ENCODE measurements at regions not wholly inside any gene's neighbourhood (a gene's known extent, or its start where the extent isn't known, plus 50 kb on each side); places are given as distances from the start of the nearest gene placed in this dataset.

GRCh38 chr13:21957833-21958232, 287.0 kb downstream of the FGF9 start:
- intact Hi-C loops (cut with micrococcal nuclease), result no loop called here

- intact Hi-C loops (cut with micrococcal nuclease), result no loop called here
Measured at GRCh38 chr13:21960108-21960507, 289.2 kb downstream of the FGF9 start.

- intact Hi-C loops (cut with micrococcal nuclease), result no loop called here
Measured at GRCh38 chr13:21964686-21965085, 293.8 kb downstream of the FGF9 start.

GRCh38 chr13:21965095-21965494, 294.2 kb downstream of the FGF9 start:
- intact Hi-C loops (cut with micrococcal nuclease), result no loop called here

- intact Hi-C loops (cut with micrococcal nuclease), result no loop called here
Measured at GRCh38 chr13:21966014-21966413, 295.1 kb downstream of the FGF9 start.

GRCh38 chr13:21967871-21968270, 297.0 kb downstream of the FGF9 start:
- intact Hi-C loops (cut with micrococcal nuclease), result no loop called here

DNA sequence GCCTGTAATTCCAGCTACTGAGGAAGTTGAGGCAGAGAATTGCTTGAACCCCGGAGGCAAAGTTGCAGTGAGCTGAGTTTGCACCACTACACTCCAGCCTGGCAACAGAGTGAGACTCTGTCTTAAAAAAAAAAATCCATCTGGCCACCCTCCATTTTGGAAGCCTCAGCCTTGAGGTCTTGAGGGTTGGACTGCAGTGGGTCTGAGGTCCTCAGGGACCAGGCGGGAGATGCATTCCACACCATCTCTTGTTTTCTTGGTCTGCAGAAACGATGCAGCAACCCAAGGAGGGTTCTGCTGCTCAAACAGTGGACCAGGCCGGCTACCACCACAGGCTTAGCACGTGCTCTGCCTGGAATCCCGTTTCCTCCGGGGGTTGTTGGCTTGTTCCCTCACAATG, 299.3 kb downstream of the FGF9 start:
- intact Hi-C loops (cut with micrococcal nuclease), result no loop called here

GRCh38 chr13:21970918-21971317, 300.0 kb downstream of the FGF9 start:
- intact Hi-C loops (cut with micrococcal nuclease), result no loop called here

GRCh38 chr13:21971662-21972621, 301.1 kb downstream of the FGF9 start:
- intact Hi-C loops (cut with micrococcal nuclease), result no loop called here

DNA sequence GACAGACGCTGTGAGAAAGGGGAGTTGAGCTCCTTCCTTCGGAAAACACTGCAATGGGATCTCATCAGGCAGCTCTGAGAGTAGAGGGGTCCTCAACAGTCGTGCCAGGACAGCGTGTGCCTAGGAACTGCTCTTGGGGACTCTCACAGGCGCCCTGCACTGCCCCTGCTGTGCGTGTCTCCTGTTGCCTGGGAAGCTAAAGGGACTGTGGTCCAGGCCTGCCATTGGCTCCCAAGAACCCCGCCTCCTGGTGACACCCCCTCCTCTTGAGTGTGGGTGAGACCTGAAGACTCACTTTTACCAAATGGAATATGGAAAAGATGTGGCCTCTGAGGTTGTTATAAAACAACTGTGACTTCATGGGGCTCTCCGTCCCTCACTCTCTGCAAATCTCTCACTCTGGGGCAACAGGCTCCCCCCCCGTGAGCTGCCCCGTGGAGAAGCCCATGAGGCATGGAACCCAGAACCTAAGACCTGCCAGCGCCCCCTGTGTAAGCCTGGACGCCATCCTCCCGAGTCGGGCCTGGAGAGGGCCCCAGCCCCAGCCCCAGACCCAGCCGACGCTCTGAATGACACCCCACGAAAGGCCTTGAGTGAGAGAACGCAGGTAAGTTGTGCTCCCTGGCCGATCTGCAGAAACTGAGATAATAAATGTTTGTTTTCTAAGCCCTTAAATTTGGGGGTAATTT, 302.7 kb downstream of the FGF9 start:
- intact Hi-C loops (cut with micrococcal nuclease), result no loop called here

- intact Hi-C loops (cut with micrococcal nuclease), result no loop called here
Measured at GRCh38 chr13:21974741-21975140, 303.9 kb downstream of the FGF9 start.

- intact Hi-C loops (cut with micrococcal nuclease), result no loop called here
Measured at GRCh38 chr13:21976159-21976558, 305.3 kb downstream of the FGF9 start.

- intact Hi-C loops (cut with micrococcal nuclease), result no loop called here
Measured at GRCh38 chr13:21979161-21979806, 308.4 kb downstream of the FGF9 start.

GRCh38 chr13:21980049-21980448, 309.2 kb downstream of the FGF9 start:
- intact Hi-C loops (cut with micrococcal nuclease), result no loop called here

DNA sequence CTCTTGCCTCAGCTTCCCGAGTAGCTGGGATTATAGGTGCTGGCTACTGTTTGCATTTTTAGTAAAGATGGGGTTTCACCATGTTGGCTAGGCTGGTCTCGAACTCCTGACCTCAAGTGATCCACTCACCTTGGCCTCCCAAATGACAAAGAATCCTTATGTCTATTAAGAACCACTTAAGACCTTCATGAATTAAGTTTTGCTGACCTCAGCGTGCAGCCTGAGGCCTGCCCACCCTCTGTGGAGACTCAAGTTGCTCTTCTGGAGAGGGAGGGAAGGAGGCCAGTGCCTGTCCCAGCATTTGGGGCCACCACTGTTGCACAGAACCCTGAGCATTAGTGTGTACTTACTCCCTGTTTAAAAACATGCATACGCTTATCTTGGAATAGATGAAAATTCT, 313.3 kb downstream of the FGF9 start:
- intact Hi-C loops (cut with micrococcal nuclease), result no loop called here

- intact Hi-C loops (cut with micrococcal nuclease), result no loop called here
Measured at GRCh38 chr13:21986602-21987001, 315.7 kb downstream of the FGF9 start.

- intact Hi-C loops (cut with micrococcal nuclease), result no loop called here
Measured at GRCh38 chr13:21987793-21988192, 316.9 kb downstream of the FGF9 start.

- intact Hi-C loops (cut with micrococcal nuclease), result no loop called here
Measured at GRCh38 chr13:21988624-21989023, 317.8 kb downstream of the FGF9 start.

- intact Hi-C loops (cut with micrococcal nuclease), result no loop called here
Measured at GRCh38 chr13:21996049-21996448, 325.2 kb downstream of the FGF9 start.

GRCh38 chr13:21997726-21998125, 326.9 kb downstream of the FGF9 start:
- intact Hi-C loops (cut with micrococcal nuclease), result no loop called here

GRCh38 chr13:21998279-21998990, 327.6 kb downstream of the FGF9 start:
- intact Hi-C loops (cut with micrococcal nuclease), result no loop called here
